GM18507 (cell line): ENCODE measurements at regions not wholly inside any gene's neighbourhood (a gene's known extent, or its start where the extent isn't known, plus 50 kb on each side); places are given as distances from the start of the nearest gene placed in this dataset.
"Not testable (repeated sequence)": the region's sequence is repeated elsewhere in the genome, so short reads cannot be mapped to it uniquely, and the experiment has no call there.

Source experiments
- DNase-seq: peaks from one replicate; pipeline ENCODE4 v3.0.0; 2011; ENCODE audit warnings: low read depth; ENCODE audit not compliant: insufficient read length; ENCODE audit errors: extremely low spot score
- FAIRE-seq: peaks from 2 replicates; lab custom pipeline; 2011; peaks lifted over from hg19 to GRCh38; lab: Jason Lieb, UNC

DNA sequence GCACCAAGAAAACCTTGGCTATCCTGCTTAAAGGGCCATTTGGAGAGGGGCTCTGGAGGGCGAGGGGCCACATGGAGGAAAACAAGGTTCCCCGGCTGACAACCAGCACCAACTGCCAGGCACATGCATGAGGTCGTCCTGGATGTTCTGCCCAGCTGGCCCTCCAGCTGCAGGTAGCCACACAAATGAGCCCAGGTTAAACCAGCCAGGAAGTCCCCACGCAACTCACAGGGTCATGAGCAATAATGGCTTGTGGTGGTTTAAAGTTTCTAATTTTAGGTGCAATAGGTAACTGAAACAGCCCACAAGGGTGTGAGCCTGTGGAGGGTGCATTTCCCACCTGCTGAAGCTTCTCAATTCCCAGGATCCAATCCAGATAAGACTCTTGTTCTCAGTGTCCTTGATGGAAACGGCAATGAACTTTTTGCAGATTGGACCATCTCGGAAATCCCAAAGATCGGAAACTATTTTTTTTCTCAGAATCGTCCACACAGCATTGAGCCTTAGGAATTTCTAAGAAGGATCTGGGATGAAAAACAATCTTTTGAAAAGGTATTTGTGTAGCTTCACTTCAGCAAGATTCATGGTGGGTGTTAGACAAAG lies 123.2 kb downstream of the UNC93B1 start:
- not testable (repeated sequence) for DNase-seq, FAIRE-seq

- FAIRE-seq, DNase-seq: not testable (repeated sequence)
These were observed 125.2 kb downstream of the UNC93B1 start for GRCh38 chr11:67878666-67879065.

GRCh38 chr11:67877316-67877715 lies 126.6 kb downstream of the UNC93B1 start:
- FAIRE-seq: not testable (repeated sequence)

GRCh38 chr11:67873223-67873622 lies 130.7 kb downstream of the UNC93B1 start:
- not testable (repeated sequence) for FAIRE-seq, DNase-seq

More at GRCh38 chr11:67877316-67877715, 126.6 kb downstream of the UNC93B1 start:
- DNase-seq: not testable (repeated sequence)

GRCh38 chr11:67871168-67871567 lies 132.7 kb downstream of the UNC93B1 start:
- not testable (repeated sequence) for DNase-seq, FAIRE-seq

- not testable (repeated sequence) for FAIRE-seq, DNase-seq
These were observed 141.0 kb downstream of the UNC93B1 start for GRCh38 chr11:67862896-67863295.

DNA sequence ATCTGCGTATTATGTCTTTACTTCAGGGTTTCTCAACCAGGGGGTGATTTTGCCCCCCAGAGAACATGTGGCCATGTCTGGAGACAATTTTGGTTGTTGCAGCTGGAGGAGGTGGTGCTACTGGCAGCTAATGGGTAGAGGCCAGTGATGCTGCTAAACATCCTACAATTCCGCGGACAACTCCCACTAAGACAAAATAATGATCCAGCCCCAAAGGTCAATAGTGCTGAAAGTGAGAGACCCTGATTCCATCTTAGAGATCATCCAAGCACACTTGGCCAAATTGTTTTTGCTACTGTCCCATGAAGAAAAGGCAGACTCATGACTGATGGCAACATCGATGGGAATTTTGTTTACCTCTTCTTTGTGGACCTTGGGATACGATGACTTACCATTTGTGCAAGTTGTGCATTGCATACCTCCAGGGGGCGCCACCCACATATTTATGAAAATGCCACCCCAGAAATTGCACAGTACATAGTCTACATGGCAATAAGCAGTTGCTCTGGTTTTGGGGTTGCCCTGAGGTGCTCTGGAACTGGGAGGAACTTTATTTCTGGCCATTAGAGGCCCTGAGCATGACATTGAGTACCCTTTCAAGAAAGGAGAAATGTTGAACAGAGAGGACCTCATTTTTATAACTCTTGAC lies 144.3 kb downstream of the UNC93B1 start:
- not testable (repeated sequence) for FAIRE-seq, DNase-seq

- not testable (repeated sequence) for DNase-seq, FAIRE-seq
These were observed 153.2 kb downstream of the UNC93B1 start for GRCh38 chr11:67850747-67851146.

DNA sequence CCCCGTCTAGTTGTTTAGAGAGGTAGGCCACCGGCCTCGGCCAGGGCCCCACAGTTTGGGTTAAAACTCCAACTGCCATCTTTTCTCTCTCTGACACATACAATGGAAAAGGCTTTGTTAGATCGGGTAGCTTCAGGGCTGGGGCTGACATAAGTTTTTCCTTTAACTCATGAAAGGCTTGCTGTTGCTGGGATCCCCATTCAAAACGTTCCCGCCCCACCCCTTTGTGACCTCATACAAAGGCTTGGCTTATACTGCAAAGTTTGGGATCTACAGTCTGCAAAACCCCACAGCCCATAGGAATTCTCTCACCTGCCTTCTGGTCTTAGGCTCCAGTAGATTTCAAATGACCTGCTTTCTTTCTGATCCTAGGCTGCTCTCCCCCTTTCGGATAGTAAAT lies 154.1 kb downstream of the UNC93B1 start:
- FAIRE-seq, DNase-seq: not testable (repeated sequence)

DNA sequence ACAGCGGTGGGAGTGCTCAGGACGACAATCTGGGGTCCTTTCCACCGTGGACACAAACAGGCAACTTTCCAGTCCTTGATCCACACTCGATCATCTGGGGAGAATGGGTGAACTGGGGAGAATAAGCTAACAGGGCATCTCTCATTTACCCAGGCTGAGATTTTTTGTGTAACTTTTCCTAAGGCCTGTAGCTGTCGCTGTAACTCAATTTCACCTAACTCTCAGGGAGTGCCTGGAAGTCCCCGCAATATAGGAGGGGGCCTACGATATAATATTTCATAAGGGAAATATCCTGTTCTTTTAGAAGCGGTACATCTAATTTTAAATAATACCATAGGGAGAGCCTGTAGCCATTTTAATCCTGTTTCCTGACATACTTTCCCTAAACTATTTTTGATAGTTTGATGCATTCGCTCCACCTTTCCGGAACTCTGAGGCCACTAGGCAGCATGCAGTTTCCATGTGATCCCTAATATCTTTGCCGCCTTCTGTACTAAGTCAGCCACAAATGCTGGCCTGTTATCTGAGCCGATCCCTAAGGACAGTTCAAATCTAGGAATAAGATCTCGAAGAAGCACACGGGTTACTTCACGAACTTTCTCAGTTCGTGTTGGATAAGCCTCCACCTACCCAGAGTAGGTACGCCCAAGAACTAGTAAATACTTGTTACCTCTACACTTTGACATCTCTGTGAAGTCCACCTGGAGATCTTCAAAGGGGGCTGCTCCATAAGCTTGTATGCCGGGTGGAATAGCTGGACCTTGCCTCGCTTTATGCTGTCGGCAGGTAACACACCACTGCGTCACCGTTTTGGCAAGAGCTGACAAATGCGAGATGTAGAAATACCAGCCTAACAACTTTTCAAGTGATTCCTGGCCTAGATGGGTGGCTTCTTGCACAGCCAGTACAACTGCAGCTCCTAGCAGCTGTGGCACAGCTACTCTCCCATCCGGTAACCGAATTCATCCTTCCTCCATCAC lies 155.7 kb downstream of the UNC93B1 start:
- not testable (repeated sequence) for DNase-seq, FAIRE-seq

- FAIRE-seq, DNase-seq: not testable (repeated sequence)
These were observed 157.6 kb downstream of the UNC93B1 start for GRCh38 chr11:67846303-67846702.

- not testable (repeated sequence) for FAIRE-seq, DNase-seq
These were observed 158.6 kb downstream of the UNC93B1 start for GRCh38 chr11:67845296-67845695.

DNA sequence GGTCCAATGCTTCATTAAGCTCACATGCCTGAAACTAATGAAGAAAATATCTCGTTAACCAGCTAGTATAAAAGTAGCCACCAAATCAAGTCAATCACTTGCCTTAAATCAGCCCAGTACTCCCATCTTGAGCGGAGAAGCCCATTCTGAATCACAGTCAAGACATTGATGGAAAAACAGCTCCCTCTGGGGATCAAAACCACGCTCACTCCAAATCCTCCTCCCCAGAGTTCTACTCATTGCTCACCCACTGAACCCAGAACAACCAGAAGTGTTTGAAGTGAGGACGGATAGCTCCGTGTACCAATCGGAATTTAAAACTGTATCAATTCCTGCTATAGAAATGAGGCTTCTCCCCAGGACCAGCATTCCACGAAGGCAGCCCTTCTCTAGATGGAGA lies 163.3 kb downstream of the UNC93B1 start:
- FAIRE-seq, DNase-seq: not testable (repeated sequence)

DNA sequence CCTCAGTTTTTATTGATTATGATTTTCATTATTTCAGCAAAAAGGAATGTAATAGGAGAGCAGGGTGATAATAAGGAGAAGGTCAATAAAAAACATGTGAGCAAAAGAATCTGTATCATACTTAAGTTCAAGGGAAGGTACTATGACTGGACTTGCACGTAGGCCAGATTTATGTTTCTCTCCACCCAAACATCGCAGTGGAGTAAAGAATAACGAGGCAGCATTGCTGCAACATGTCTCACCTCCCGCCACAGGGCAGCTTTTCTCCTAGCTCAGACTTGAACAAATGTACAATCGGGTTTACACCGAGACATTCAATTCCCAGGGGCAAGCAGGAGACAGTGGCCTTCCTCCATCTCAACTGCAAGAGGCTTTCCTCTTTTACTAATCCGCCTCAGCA lies 155.7 kb upstream of the ALDH3B2 start:
- not testable (repeated sequence) for FAIRE-seq, DNase-seq

DNA sequence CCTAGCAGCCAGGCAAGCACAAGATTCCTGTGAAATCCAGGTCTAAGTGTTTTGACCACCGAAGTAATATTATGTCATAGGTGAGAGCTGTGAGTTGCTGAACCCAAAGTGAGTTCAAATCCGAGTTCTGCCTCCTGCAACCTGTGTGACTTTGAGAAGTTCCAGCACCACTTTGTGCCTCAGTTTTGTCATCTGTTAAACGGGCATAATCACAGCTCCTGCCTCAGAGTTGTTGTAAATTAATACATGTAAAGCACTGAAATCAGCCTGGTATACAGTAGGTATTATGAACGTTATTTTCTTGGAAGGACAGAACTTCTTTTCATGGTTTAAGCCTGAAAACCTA lies 152.5 kb upstream of the ALDH3B2 start:
- FAIRE-seq, DNase-seq: not testable (repeated sequence)

- not testable (repeated sequence) for DNase-seq, FAIRE-seq
These were observed 151.9 kb upstream of the ALDH3B2 start for GRCh38 chr11:67826028-67826950.

DNA sequence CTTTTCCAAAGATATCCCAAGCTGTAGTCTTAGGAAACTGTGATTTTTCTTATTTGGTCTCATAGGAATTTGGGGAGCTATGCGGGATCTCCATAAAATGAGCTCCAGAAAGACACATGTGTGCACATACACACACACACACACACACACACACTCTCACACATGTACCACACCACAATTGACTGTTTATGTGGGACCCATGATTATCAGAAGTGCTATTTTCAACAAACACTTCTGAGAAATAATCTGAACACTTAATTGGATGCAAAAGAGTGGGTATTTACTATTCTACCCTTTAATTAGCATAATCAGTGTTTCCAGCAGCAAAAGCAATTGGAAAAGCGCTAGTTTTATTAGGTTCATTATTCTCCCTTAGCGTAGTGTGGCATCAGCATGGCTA lies 150.4 kb upstream of the ALDH3B2 start:
- not testable (repeated sequence) for DNase-seq, FAIRE-seq

DNA sequence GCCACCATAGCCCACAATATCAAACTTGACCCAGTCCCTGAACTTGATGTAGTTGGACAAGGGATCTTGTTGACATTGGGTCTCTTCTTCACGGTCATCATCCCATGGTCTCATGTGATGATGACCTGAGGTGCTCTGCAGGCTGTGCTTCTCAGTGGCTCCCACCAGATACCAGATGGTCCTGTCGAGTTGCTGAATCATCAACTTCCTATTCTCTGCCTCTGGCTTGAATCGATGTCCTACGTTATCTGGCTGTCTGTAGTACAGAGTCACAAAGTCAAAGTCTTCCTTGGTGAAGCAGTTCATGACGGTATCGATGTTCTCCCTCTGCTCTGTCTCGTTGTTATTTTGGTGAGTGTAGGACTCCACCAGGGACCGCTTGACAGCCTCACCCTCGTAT lies 145.7 kb upstream of the ALDH3B2 start:
- no peak for DNase-seq
- FAIRE-seq: no peak

- not testable (repeated sequence) for FAIRE-seq, DNase-seq
These were observed 143.1 kb upstream of the ALDH3B2 start for GRCh38 chr11:67817558-67817957.
